ENCODE measurements at regions not wholly inside any gene's neighbourhood (a gene's known extent, or its start where the extent isn't known, plus 50 kb on each side); places are given as distances from the start of the nearest gene placed in this dataset.

- no peak for DNase-seq (ENCODE audit: low spot score)
These were observed 196.4 kb downstream of the RASSF9 start for GRCh38 chr12:85639834-85640233.

GRCh38 chr12:85641796-85642195 lies 194.4 kb downstream of the RASSF9 start:
- no peak for DNase-seq (ENCODE audit: low spot score)

- DNase-seq (ENCODE audit: low spot score), result no peak
These were observed 193.9 kb downstream of the RASSF9 start for GRCh38 chr12:85642288-85642687.

GRCh38 chr12:85642808-85643207 lies 193.4 kb downstream of the RASSF9 start:
- DNase-seq (ENCODE audit: low spot score), result no peak

- no peak for DNase-seq (ENCODE audit: low spot score)
These were observed 191.7 kb downstream of the RASSF9 start for GRCh38 chr12:85644508-85644907.

- DNase-seq (ENCODE audit: low spot score), result no peak
These were observed 182.3 kb downstream of the RASSF9 start for GRCh38 chr12:85653731-85654455.

- no peak for DNase-seq (ENCODE audit: low spot score)
These were observed 181.8 kb downstream of the RASSF9 start for GRCh38 chr12:85654456-85654840.

GRCh38 chr12:85656561-85656960 lies 179.6 kb downstream of the RASSF9 start:
- no peak for DNase-seq (ENCODE audit: low spot score)

- no peak for DNase-seq (ENCODE audit: low spot score)
These were observed 179.0 kb downstream of the RASSF9 start for GRCh38 chr12:85657251-85657650.

GRCh38 chr12:85657836-85658630 lies 178.2 kb downstream of the RASSF9 start:
- no peak for DNase-seq (ENCODE audit: low spot score)

- no peak for DNase-seq (ENCODE audit: low spot score)
These were observed 176.3 kb downstream of the RASSF9 start for GRCh38 chr12:85659754-85660530.

GRCh38 chr12:85661461-85662206 lies 174.6 kb downstream of the RASSF9 start:
- no peak for DNase-seq (ENCODE audit: low spot score)

- DNase-seq (ENCODE audit: low spot score), result no peak
These were observed 174.0 kb downstream of the RASSF9 start for GRCh38 chr12:85662207-85662602.

- no peak for DNase-seq (ENCODE audit: low spot score)
These were observed 172.6 kb downstream of the RASSF9 start for GRCh38 chr12:85663631-85664030.

GRCh38 chr12:85664429-85664828 lies 171.8 kb downstream of the RASSF9 start:
- no peak for DNase-seq (ENCODE audit: low spot score)

GRCh38 chr12:85669911-85670310 lies 166.3 kb downstream of the RASSF9 start:
- no peak for DNase-seq (ENCODE audit: low spot score)

GRCh38 chr12:85672436-85672835 lies 163.8 kb downstream of the RASSF9 start:
- no peak for DNase-seq (ENCODE audit: low spot score)

GRCh38 chr12:85673921-85674420 lies 162.2 kb downstream of the RASSF9 start:
- DNase-seq (ENCODE audit: low spot score), result no peak

- no peak for DNase-seq (ENCODE audit: low spot score)
These were observed 159.1 kb downstream of the RASSF9 start for GRCh38 chr12:85676816-85677749.

GRCh38 chr12:85679296-85679695 lies 156.9 kb downstream of the RASSF9 start:
- DNase-seq (ENCODE audit: low spot score), result no peak

GRCh38 chr12:85680881-85681280 lies 155.3 kb downstream of the RASSF9 start:
- DNase-seq (ENCODE audit: low spot score), result no peak

Measured in LoVo (cell line).